GM12892 (cell line): ENCODE measurements at regions not wholly inside any gene's neighbourhood (a gene's known extent, or its start where the extent isn't known, plus 50 kb on each side); places are given as distances from the start of the nearest gene placed in this dataset.

Experiments
- DNase-seq: peaks from one replicate; pipeline ENCODE4 v3.0.0; 2011; ENCODE audit not compliant: insufficient read length
- FAIRE-seq: peaks from 2 replicates; lab custom pipeline; 2011; peaks lifted over from hg19 to GRCh38; lab: Jason Lieb, UNC
- POLR2A ChIP-seq: IDR thresholded peaks from 2 replicates; pipeline ENCODE4 v1.6.1; 2011; ENCODE audit warnings: low read depth, low read length, control low read depth
- POLR2AphosphoS5 ChIP-seq: IDR thresholded peaks from 2 replicates; pipeline ENCODE4 v1.6.1; 2011; ENCODE audit warnings: low read depth, low read length, control low read depth
- TAF1 ChIP-seq: IDR thresholded peaks from 2 replicates; pipeline ENCODE4 v1.6.1; 2011; ENCODE audit warnings: low read depth, mild to moderate bottlenecking, control low read depth, low read length, borderline replicate concordance

- FAIRE-seq (no peak), DNase-seq (no peak)
- TF ChIP-seq POLR2AphosphoS5 (no peak), TAF1 (no peak), POLR2A (no peak)
Measured at GRCh38 chr18:8478968-8479370, 130.3 kb upstream of the RAB12 start.

DNA sequence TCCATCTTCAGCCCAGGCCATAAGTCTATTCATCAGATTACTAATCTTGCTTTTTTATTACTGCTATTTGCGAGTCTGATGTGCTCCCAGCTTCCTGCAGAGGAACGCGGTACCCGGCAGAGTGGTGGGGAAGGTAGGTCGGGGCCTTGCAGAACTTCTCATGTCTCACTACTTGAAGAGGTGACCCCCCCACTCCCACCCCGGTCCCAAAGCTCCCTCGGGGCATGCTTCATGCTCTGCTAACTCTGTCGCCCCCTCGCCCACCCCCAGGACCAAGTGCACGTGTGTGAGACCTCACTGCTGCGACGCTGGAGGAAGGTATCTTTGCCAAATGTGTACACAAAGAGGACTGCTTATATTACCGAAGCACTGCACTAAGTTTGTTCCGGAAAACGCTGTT, 129.4 kb upstream of the RAB12 start:
- no peak for DNase-seq
- no peak for FAIRE-seq
- TF ChIP-seq POLR2AphosphoS5 (no peak), TAF1 (no peak), POLR2A (no peak)

- DNase-seq, result no peak
- FAIRE-seq, result no peak
- no peak for TF ChIP-seq POLR2A
- no peak for TF ChIP-seq POLR2AphosphoS5
- TF ChIP-seq TAF1, result no peak
Measured at GRCh38 chr18:8480506-8481328, 128.5 kb upstream of the RAB12 start.

DNA sequence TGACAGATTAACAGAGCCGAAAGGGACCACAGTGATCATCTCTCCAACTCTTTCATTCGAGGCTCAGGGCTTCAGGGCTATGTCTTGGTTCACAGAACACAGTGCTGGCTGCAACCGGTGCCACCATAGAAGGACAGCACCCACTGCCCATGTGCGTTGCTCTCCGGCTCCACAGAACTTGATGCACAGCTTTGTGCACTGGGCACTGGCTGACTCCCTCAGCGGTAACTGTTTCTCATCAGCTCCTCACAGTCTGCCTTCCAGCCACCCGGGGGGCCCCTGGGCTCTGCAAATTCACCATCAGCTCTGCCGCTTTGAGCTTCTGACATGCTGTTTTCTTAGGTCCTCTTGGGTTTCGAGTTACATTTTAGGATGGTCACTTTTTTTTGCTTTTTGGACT, 124.3 kb upstream of the RAB12 start:
- FAIRE-seq, result no peak
- TF ChIP-seq TAF1 (no peak), POLR2A (no peak), POLR2AphosphoS5 (no peak)

GRCh38 chr18:8489761-8490160, 119.5 kb upstream of the RAB12 start:
- TF ChIP-seq POLR2AphosphoS5 (no peak), TAF1 (no peak), POLR2A (no peak)
- DNase-seq, result no peak
- no peak for FAIRE-seq

More for the DNA sequence above, 124.3 kb upstream of the RAB12 start:
- DNase-seq, result no peak

DNA sequence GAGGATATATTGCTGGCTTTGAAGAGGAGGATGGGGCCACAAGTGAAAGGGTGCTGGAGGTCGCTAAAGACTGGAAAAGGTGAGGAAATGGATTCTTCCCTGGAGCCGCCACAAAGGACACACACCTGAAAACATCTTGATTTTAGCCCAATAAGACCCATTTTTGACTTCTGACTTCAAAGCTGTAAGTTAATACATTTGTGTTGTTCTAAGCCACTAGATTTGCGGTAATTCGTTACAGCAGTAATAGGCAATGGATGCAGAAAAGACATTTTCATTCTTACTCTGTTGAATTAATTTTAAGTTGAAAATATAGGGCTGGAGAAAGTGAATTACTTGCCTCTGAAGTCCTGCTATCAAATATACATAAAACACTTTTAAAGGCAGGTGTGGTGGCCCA, 117.7 kb upstream of the RAB12 start:
- FAIRE-seq (no peak), DNase-seq (no peak)
- TF ChIP-seq TAF1, result no peak
- TF ChIP-seq POLR2AphosphoS5, result no peak
- no peak for TF ChIP-seq POLR2A

DNA sequence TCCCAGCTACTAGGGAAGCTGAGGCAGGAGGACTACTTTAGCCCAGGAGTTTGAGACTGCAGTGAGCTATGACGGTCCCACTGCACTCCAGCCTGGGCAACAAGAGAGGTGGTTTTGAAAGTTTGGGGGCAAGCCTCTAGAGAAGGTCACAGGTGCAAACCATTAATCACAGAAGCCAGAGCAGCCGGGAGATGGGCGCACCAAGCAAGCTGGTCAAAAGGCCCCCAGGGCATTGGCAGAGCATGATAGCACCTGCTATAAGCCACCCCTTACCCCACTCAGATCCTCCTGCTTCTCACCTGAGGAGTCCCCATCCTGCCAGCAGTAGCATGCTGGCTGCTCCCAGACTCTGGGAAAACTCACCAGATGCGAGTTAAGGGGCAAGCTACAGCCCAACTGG, 116.1 kb upstream of the RAB12 start:
- DNase-seq, result no peak
- FAIRE-seq, result no peak
- TF ChIP-seq POLR2AphosphoS5 (no peak), POLR2A (no peak), TAF1 (no peak)

- FAIRE-seq (no peak), DNase-seq (no peak)
- TF ChIP-seq POLR2AphosphoS5 (no peak), POLR2A (no peak), TAF1 (no peak)
Measured at GRCh38 chr18:8496186-8496585, 113.1 kb upstream of the RAB12 start.

GRCh38 chr18:8498905-8499304, 110.3 kb upstream of the RAB12 start:
- no peak for TF ChIP-seq TAF1
- no peak for TF ChIP-seq POLR2AphosphoS5
- no peak for TF ChIP-seq POLR2A
- no peak for FAIRE-seq
- no peak for DNase-seq

GRCh38 chr18:8499810-8500675, 109.2 kb upstream of the RAB12 start:
- no peak for DNase-seq
- no peak for FAIRE-seq
- no peak for TF ChIP-seq POLR2AphosphoS5
- no peak for TF ChIP-seq POLR2A
- TF ChIP-seq TAF1, result no peak

GRCh38 chr18:8501044-8501443, 108.2 kb upstream of the RAB12 start:
- TF ChIP-seq POLR2A, result no peak
- TF ChIP-seq TAF1, result no peak
- TF ChIP-seq POLR2AphosphoS5, result no peak
- DNase-seq (no peak), FAIRE-seq (no peak)

DNA sequence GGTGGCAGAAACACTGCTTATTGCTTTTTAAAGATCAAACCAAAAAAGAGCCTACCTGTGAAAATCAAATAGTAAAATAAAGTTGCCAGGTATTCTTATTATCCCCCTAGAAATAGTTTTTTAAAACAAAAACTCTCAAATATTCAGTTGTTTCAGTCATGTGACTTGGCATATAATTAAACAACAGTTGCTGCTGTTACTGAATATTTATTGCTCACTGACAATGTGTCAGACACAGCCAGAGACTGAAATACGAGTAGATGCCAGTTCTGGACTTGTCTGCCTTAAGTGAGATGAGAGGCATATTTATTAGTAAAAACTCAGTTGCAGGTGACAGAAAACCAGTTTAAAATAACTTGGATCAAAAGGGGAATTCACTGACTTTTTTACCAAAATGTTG, 106.0 kb upstream of the RAB12 start:
- FAIRE-seq, result no peak
- no peak for DNase-seq
- TF ChIP-seq POLR2A (no peak), POLR2AphosphoS5 (no peak), TAF1 (no peak)
